ENCODE measurements at regions not wholly inside any gene's neighbourhood (a gene's known extent, or its start where the extent isn't known, plus 50 kb on each side); places are given as distances from the start of the nearest gene placed in this dataset.

DNA sequence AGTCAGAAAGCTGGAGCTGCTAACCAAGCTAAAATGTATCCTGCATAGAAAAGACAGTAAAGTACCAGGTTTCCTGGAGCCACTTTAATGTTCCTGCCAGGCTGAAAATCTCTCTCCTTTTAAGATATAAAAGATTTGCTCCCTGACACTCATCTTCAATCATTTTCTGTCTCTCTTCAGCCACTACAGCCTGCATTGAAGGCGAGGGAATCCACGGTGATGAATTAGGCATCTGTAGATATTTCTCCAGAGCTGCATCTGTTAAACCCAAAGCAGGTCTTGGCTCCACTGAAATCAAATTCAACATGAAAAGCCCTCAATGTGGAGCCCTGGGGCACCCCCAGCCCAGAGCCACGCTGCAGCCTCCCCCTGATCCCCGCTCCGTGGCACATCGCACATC, 94.7 kb upstream of the CRHR1 start:
- DNase-seq: no peak

DNA sequence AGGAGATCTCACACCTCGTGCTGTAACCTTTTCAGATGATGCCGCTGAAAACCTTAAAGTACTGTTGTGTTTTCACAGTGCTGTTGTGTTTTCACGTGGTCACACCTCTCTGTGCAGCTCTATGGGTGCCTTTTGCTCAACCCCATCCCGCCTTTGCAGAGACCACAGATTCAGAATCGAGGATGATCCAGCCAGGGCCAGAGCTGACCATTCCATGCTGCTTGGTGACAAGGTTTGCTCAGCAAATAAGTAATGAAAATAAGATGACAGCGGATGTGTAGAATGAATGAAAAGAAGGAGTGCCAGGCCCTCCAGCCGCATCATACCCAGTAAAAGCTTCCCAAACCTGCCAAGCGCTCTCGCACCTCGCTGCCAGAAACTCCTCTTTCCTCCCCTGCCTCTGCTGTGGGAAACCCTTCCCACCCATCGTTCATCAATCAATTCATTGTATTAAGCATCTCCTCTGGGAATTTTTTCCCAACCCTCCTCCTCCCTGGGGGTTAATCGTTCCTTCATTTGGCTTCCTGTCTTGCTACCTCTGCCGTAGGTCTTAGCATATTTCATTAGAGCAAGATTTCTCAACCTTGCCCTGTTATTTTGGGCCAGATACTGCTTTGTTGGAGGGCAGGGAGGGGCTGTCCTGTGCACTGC, 93.4 kb upstream of the CRHR1 start:
- no peak for DNase-seq

DNA sequence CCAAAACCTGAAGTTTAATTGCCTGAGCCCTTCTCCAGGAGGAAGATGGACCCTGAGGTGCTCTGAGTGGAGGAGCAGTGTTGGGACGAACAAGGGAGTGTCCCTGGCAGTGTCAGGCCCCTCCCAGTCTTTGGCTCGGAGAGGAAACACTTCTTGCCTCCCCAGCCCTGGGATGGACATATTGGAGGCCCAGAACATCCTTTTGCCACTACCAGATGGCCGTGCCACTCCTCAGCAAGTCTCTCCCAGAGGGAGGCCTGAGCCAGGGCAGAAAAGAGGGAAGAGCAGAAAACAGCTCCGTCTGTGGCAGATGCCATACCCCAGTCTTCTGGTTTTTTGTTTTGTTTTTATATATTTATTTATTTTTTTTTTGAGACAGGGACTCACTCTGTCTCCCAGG, 91.5 kb upstream of the CRHR1 start:
- no peak for DNase-seq

DNA sequence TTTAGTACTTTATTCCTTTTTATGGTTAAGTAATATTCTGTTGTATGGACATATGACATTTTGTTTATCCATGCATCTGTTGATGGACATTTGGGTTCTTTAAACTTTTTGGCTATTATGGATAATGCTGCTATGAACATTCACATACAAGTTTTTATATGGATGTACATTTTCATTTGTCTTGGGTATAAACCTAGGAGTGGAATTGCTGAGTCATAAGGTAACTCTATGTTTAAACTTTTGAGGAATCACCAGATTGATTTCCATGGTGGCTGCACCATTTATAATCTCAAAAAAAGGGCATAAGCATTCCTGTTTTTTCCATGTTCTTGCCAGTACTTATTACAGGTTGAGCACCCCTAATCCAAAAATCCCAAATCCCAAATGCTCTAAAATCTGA, 90.3 kb upstream of the CRHR1 start:
- no peak for DNase-seq

DNA sequence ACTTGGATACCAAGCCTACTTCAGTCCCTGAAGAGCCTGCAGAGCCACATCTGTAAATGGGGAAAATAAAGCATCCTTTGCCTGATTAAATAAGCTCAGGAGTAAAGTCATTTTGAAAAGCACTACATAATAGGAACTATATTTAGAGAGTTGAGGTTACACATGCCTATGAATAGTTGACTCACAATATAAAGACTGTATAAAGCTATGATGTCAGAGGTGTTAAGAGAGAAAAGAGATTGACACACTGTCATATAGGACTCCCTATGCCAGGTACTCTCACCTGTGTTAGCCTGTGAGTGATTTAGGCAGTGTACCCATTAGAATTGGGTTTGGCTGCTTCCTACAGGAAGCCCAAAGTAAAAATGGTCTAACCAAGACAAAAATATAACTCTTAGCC, 87.7 kb upstream of the CRHR1 start:
- DNase-seq: no peak

DNA sequence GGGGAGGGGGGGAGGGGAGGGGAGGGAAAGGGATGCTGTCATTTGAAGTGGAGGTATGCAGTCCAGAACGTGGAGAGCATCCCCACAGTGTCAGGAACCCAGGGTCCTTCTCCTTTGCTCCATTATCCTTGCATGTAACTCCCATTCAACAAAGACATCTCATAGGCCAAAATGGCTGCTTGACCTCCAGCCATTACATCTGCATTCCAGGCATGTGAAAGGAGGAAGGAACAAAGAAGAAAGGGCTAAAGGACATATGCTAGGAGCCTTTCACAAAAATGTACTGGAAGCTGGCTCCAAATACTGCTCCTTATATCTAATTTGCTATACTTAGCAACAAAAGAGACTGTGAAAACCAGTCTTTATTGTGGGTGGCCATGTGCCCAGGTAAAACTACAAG, 87.0 kb upstream of the CRHR1 start:
- no peak for DNase-seq

DNA sequence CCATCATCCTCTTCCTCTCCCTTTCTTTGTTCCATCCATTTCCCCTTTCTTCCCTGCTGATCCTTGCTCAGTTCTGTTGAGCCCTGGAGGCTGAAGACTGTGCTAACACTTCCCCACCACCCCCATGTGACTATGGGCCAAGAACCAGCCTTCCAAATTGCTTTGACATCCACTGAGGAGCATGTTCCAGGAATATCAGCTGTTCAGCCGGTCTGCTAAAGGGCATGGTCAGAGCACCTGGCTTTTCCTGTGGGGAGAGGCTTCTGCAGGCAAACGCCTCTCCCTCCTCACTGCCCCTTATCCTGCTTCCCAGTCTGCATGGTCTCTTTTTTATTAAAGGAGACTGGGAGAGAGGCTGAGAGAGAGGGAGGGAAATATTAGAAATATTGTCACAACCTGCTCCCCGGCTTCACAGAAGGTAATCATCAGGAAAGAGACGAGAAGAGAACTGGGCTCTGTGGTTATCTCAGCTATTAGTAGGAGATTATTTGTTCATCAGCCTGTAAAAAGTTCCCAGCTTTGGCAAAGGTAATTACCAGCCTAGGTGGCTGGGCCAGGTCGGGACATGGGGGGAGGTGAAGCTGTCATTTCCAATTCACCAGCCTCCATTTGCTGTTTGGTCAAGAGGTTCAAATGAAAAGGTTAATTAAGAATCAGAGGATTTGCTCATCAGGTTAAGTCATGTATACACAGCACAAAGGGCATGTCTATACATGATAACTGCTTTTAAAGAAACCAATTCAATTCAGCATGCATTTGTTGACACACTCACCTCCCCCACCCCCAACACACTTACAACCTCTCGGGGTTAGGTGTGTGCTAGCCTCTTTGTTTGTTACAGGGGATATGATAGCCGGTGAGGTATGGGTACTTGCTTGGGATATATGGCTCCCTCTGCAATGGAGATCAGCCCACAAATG, 83.7 kb upstream of the CRHR1 start:
- DNase-seq: no peak

DNA sequence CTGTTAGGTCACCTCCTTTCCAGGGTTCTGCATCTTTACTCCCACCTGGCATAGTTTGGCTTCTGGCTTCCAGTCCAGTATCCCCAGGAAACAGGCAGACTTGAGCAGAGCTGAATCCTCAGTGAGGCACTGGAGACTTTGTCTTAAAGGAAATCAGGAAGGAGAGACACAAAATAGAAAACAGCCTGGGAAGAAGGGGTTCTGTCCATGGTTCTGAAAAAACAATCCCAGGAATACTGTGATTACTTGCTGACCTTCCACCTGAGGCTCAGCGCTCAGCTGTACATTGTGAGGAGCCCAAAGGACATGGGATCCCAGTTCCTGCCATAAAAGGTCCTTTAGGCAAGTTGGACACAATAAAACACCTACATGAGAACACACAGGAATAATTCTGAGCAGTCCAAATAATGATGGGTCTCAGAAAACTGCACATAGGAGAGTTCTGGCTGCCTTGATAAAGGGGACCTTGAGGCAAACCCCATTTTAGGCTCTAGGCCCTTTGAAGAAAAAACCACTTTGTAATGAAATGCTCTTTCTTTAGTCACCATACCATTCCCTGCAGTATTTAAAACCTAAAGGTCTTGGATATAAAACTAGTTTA, 81.4 kb upstream of the CRHR1 start:
- DNase-seq: no peak

DNA sequence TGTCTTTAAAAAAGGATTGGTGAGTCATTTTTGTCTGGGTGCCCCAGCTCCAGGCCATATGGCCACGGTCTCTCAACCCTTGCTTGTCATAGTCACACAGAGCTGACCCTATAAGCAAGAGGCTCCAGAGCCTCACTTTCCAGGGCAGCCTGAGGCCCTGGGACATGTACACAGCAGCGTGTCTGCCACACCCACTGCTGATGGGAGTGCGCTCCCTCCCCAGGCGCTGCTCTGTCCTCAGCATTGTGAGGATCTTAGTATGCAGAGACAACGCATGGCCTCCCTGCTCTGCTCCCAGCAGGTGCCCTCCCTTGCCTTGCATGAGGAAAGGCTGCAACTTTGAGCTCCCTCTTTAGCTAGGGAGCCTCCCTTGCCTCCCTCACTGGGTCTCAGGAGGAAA, 80.8 kb upstream of the CRHR1 start:
- no peak for DNase-seq

DNA sequence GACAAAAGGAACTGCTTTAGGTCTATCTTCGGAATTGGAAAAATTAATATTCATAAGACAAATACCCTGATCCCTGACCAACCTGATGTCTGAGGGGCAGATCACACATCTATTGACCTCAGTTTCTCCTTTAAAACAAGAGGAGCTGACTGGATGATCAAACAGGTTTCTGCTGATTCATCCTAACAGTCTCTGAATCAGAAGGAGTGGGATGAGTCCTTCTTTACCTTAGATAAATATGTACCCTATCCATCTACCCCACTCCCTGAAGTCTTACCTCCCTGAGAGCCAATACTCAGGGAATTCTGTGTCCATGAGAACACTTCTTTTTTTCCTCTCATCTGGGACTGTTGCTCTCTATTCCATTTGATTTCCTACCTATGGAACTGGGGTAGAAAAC, 80.3 kb upstream of the CRHR1 start:
- DNase-seq: no peak

DNA sequence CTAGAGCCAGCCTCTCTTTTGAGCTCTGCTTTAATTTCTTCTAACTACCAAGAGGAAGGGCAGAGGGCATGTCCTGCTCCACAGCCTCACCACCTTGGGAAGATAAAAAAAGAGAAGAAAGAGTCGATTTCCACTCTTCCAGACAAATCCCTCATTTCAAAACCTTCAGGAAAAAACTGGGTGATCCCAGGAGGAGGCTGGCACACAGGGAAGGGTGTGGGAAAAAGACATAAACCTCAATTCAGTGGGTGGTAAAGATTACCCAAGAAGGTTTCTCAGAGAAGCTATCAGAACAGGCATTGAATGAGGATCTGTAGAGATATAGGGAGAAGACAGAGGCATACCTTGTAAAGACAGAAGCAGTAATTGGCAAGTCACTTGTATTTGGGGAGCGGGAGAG, 79.9 kb upstream of the CRHR1 start:
- no peak for DNase-seq

DNA sequence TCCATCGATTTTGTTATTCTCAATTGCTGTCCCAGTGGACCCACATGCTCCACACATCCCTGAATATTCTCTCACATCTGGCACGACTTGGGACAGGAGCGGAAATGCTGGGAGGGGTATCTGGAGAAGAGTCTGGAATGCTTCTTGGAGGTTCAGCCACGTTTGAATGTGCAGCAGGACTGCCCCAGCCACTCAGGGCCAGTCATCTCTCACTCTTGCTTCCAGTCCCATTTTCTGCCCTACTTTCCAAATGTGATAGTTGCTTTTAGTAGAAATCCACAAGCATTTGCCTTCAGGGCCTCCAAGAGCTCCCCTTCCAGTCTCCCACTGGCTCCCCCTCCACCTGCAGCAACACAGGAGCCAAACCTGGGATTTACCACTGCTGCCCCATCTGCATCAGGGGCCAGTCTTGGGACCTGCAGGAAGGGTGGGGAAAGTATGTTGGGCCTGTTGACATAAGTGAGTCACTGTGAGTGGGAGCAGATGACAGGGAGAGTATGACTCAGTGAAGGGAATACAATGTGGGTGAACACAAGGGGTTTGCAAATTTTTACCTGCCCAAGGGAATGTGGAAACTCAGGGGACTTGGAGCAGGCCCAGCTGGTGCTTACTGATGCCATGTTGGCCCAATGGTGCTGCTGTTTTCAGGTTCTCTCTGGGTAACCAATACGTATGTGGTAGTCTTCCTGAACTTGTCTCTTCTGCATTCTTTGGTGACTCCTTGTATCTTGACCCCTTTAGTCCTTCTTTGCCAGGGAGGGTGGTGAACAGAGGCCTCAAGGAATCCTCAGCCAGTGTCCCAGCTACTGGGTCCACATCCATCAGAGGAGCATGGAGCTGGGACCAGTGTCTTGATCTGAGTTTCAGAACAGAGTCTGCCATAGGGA, 78.8 kb upstream of the CRHR1 start:
- no peak for DNase-seq

DNA sequence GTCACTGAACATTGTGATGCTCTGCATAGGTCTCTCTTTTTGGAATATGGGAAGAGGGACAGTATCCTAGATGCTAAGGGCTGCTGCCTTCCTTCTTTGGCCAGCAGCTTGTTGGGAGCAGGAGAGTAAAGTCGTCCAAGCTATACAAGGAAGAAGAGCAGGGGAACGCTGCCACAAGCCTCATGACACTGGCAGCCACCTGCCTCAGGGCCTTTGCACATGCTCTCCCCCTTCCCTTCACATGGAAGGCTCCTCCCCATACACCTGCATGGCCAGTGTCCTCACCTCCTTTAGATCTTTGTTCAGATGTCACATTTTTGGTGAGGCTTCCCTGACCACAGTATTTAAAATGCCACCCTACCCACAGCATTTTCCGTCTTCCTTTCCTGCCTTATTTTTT, 78.1 kb upstream of the CRHR1 start:
- DNase-seq: no peak

DNA sequence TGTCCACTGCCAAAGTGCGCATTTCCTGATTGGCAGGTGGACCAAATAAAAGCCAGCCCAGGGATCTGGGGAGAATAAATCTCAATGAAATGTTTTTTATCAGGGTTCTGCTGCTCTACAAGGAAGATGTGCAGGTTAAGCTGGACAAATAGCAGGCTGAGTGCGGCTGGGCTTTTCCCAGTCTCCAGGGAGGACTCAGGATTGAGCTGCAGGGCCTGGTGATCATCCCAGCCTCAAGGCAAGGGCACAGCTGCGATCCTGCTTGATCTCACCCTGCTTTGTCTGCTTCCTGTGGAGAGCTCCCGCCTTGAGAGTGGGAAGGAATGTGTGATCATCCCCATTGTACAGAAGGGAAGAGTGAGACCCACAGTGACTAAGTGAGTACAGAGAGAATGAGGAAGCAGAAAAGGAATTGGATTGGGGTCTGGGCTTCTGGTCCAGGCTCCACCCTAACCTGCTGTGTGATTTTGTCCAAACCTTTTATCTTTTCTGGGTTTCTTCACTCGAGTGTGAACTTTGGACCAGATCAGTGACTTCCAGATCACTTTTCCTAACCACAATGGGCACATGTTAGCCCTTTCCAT, 75.3 kb upstream of the CRHR1 start:
- DNase-seq: no peak

DNA sequence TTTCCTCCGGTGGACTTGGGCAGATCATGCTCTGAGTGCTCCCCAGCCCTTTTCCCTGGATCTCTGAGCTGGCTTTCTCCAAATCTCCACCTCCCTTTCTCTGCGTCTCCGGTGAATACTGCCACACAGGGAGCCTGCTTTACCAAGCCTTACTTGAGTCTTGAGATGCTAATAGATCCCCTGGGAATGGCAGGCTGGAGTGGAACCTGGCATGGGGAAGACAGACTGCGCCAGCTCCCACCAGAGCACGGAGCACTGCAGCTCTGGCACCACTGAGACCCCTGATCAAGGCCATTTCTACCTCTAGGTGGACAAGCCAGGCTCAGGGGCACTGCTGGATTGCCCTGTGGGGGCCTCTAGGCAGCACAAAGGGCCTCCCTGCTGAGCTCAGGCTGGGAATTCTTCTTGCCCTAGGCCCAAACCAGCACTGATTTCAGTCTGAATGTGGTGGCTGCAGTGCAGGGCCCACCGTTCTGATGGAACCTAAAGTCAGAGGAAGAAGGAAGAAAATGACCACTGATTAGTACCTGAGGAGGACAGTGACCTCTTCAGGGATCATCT, 74.3 kb upstream of the CRHR1 start:
- DNase-seq: no peak

DNA sequence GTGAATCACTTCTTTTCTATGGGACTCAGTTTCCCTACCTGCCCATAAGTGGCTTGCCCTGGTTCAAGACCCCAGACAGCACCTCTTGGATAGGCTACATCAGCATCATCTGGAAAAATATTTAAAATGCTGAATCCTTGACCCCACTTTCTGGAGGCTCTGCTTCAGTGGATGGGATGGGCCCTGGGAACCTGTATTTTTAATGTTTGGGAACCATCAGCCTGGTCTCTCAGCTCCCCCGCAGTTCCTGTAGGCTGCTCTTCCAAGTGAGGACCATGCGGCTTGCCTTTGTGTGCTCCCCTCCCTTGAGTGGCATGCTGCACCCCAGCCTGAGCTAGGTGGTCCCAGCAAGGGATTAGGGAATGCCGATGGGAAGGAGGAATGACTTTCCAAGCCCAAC, 68.3 kb upstream of the CRHR1 start:
- DNase-seq: no peak

DNA sequence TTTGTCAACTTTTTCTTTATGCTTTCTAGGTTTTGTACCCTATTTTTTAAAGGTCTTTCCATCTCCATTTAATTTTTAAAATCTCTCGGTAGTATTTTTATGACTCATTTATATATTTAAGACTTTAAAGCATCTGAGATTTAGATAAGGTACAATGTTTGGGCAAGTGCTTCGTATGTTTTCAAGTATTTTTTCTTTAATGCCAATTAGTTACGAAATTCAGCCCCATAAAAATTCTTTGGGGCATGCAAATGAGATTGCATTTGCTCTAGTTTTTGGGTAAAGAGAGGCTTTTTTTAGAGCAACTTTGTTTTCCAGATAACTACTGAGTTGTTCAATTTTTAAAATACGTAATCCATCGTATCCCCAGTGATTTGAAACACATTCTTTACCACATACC, 65.3 kb upstream of the CRHR1 start:
- no peak for DNase-seq

DNA sequence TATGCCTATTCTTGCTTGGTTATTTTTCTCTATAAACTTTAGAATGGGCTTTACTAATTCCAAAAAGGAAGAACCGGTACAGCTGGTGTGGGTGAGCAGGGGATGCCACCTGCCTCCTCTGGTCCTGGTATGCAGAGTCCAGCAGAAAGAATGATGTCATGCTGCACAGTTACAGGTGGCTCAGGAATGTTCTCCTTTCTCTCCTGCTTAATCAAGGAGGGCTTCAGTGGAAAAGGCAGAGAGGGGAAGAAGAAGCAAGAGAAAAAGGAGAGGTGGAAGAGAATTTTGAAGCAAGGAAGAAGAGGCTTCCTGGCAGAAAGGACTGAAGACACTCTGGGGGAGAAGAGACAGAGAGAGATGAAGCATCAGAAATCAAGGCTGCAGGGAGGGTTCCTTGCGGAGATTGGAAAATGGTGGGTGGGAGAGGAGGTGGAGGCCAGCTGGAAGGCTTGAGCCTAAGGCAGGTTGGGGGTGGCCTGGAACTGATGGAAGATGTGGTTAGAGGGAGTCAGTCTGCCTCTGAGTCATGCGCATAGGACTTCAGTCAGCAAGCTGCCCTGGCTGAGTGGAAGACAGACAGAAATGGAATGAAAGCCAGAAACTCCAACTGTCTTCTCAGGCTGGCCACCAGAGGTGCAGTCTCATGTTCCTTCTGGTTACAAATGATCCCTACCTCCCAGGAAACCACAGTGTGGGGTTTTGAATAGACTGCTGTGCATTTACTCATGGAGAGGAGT, 64.6 kb upstream of the CRHR1 start:
- no peak for DNase-seq

DNA sequence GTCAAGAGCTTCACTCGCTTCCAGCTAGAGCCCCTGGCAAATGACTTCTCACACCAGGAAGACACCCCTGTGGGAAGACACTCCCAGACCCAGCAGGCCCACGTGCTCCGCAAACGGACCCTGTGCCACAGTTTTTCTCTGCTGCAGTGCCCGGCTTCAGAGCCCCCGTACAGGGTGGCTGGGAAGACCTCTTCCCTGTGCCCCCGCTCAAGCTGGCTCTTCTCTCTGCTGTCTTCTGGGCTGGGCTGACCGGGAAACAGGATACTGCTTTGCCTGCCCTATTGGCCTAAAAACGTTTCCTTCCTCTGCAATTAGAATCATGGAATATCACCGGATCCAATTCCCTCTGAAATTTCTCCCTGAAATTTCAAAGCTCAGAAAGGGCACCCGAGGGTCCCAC, 63.7 kb upstream of the CRHR1 start:
- DNase-seq: no peak

DNA sequence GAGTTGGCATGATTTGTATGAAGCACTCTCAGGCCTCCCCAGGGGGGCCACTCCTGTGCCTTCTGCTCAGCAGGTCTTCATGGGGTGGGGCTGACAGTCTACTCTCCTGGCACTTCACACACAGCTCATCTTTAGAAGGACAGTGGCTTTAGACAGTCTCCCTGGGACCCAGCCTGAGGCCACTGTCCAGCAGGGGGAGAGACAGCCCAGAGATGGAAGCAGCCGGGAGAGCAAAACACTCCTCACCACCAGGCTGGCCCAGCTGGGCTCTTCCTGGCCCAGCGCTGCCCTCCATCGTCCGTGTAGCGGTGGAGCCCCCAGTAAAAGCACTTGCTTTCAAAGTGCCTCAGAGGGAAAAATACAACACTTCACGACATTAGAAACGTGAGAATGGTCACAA, 62.0 kb upstream of the CRHR1 start:
- no peak for DNase-seq

DNA sequence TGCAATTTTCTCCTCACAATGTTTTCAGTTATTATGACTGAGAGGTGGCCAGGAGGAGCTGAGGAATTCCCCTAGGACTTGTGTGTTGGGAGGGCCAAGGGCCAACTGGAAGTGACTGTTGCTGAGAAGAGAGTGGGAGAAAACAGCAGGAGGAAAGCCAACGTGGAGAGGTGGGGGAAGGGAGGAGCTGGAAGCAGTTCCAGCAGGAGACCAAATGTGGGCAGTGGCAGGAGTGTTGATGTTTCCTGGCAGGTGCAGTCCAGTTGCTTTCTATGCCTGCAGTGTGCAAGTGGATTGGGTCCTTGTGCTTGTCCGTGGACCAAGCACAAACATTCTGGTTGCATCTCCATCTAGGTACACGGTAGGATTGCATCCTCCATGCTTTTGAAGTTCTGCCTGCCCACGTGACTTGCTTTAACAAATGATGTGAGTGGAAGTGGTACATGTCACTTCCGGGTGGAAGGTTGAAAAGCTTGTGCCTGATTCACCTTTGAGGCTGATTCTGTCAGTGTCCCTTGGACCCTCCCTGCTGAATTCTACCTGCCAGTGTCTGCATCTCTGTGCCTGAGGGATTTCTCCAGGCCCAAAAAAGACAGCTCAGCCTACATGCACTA, 54.7 kb upstream of the CRHR1 start:
- DNase-seq: no peak

Data from stimulated activated CD4-positive, alpha-beta T cell treated with anti-CD3 and anti-CD28 coated beads, Interleukin-12 subunit alpha, Interleukin-12 subunit beta, amount 100 ng/mL, for 4 hours (primary cell).